Right lung (tissue), 2 donors: ENCODE measurements at regions not wholly inside any gene's neighbourhood (a gene's known extent, or its start where the extent isn't known, plus 50 kb on each side); places are given as distances from the start of the nearest gene placed in this dataset.
A peak's percentile ranks its signal among the peaks of the same experiment; 100 is the strongest.
"Not testable (repeated sequence)": the region's sequence is repeated elsewhere in the genome, so short reads cannot be mapped to it uniquely, and the experiment has no call there.

Source experiments
- DNase-seq, 2 donors: peaks; one replicate each; pipeline ENCODE4 v3.0.0-alpha.2; 2013

GRCh38 chr16:9343276-9343675, 251.8 kb downstream of the HAPSTR1 start:
- DNase-seq, result no peak

- no peak for DNase-seq
Observed at GRCh38 chr16:9344508-9344907, 253.1 kb downstream of the HAPSTR1 start.

- no peak for DNase-seq
Observed at GRCh38 chr16:9345046-9345445, 253.6 kb downstream of the HAPSTR1 start.

GRCh38 chr16:9345880-9346279, 254.4 kb downstream of the HAPSTR1 start:
- no peak for DNase-seq

GRCh38 chr16:9348912-9349311, 257.5 kb downstream of the HAPSTR1 start:
- no peak for DNase-seq

- DNase-seq, result not testable (repeated sequence)
Observed at GRCh38 chr16:9349373-9349960, 258.0 kb downstream of the HAPSTR1 start.

GRCh38 chr16:9350119-9350799, 258.8 kb downstream of the HAPSTR1 start:
- not testable (repeated sequence) for DNase-seq

GRCh38 chr16:9351440-9351839, 260.0 kb downstream of the HAPSTR1 start:
- DNase-seq, result no peak

GRCh38 chr16:9351841-9352434, 260.5 kb downstream of the HAPSTR1 start:
- no peak for DNase-seq

GRCh38 chr16:9357829-9358228, 266.4 kb downstream of the HAPSTR1 start:
- DNase-seq, result no peak

GRCh38 chr16:9360075-9360474, 268.6 kb downstream of the HAPSTR1 start:
- no peak for DNase-seq

GRCh38 chr16:9362050-9362449, 270.6 kb downstream of the HAPSTR1 start:
- DNase-seq, result no peak

GRCh38 chr16:9362604-9363003, 271.2 kb downstream of the HAPSTR1 start:
- no peak for DNase-seq

GRCh38 chr16:9363520-9363919, 272.1 kb downstream of the HAPSTR1 start:
- DNase-seq, result no peak

GRCh38 chr16:9364721-9365369, 273.4 kb downstream of the HAPSTR1 start:
- no peak for DNase-seq

- DNase-seq, result peak in 1 of 2 donors; percentile 39
Observed at GRCh38 chr16:9365370-9365728, 273.9 kb downstream of the HAPSTR1 start.

- no peak for DNase-seq
Observed at GRCh38 chr16:9366048-9366969, 274.9 kb downstream of the HAPSTR1 start.

- DNase-seq, result no peak
Observed at GRCh38 chr16:9370061-9370491, 278.6 kb downstream of the HAPSTR1 start.

- no peak for DNase-seq
Observed at GRCh38 chr16:9371713-9372448, 280.4 kb downstream of the HAPSTR1 start.

GRCh38 chr16:9372934-9373890, 281.8 kb downstream of the HAPSTR1 start:
- DNase-seq, result no peak
